ENCODE measurements at regions not wholly inside any gene's neighbourhood (a gene's known extent, or its start where the extent isn't known, plus 50 kb on each side); places are given as distances from the start of the nearest gene placed in this dataset.

- intact Hi-C loops (cut with DNase I) = no loop called here
- Histone ChIP-seq H3K36me3 (no peaks in the 10 kb centered on the region), H3K27me3 (peaks cover 0 to 10% (median 0%) of the 10 kb centered on the region in 3 donors), H3K4me3 (no peak overlapping the region), H3K27ac (no peak overlapping the region), H3K9me3 (peaks cover 0 to 2% (median 0%) of the 10 kb centered on the region in 4 donors), H3K4me1 (no peaks in the 10 kb centered on the region)
- TF ChIP-seq POLR2AphosphoS5 (IDR thresholded peaks at IDR 0.05) = no peak
- TF ChIP-seq POLR2A (IDR thresholded peaks at IDR 0.05) = no peak
- no peak for TF ChIP-seq CTCF (IDR thresholded peaks at IDR 0.05)
- no peak for TF ChIP-seq EP300 (IDR thresholded peaks at IDR 0.05)
- 23 to 67% methylated on average over 4 of the region's 4 CpGs for WGBS, 2 donors
- DNase-seq = no peak
Observed at GRCh38 chr3:127520993-127521392, 69.5 kb downstream of the TPRA1 start.

- H3K27me3 ChIP-seq = no peaks in the 10 kb centered on the region
- H3K4me1 ChIP-seq = no peaks in the 10 kb centered on the region
- TF ChIP-seq EP300 (IDR thresholded peaks at IDR 0.05) = no peak
- no peak for TF ChIP-seq CTCF (IDR thresholded peaks at IDR 0.05)
- no peak for TF ChIP-seq POLR2A (IDR thresholded peaks at IDR 0.05)
- no peak for TF ChIP-seq POLR2AphosphoS5 (IDR thresholded peaks at IDR 0.05)
- WGBS, 2 donors = 87 to 95% methylated on average over 4 of the region's 4 CpGs
- no peak for DNase-seq
- intact Hi-C loops (cut with DNase I) = no loop called here
- no peak overlapping the region for H3K27ac ChIP-seq
- no peak overlapping the region for H3K4me3 ChIP-seq
- H3K9me3 ChIP-seq = peaks cover 0 to 2% (median 0%) of the 10 kb centered on the region in 4 donors
- no peaks in the 10 kb centered on the region for H3K36me3 ChIP-seq
Observed at GRCh38 chr3:127518456-127519081, 72.0 kb downstream of the TPRA1 start.

- H3K4me3 ChIP-seq = no peak overlapping the region
- TF ChIP-seq CTCF (IDR thresholded peaks at IDR 0.05) (no peak), POLR2A (IDR thresholded peaks at IDR 0.05) (no peak), EP300 (IDR thresholded peaks at IDR 0.05) (no peak), POLR2AphosphoS5 (IDR thresholded peaks at IDR 0.05) (no peak)
- no peaks in the 10 kb centered on the region for H3K36me3 ChIP-seq
- no peaks in the 10 kb centered on the region for H3K27me3 ChIP-seq
- H3K9me3 ChIP-seq = no peaks in the 10 kb centered on the region
- WGBS, 2 donors = 42 to 48% methylated on average over 3 of the region's 3 CpGs
- DNase-seq = no peak
- intact Hi-C loops (cut with DNase I) = no loop called here
- no peaks in the 10 kb centered on the region for H3K4me1 ChIP-seq
- H3K27ac ChIP-seq = no peak overlapping the region
Observed at GRCh38 chr3:127512256-127512655, 78.3 kb downstream of the TPRA1 start.

GRCh38 chr3:127501177-127501576 is 89.4 kb downstream of the TPRA1 start:
- no peak for DNase-seq
- TF ChIP-seq CTCF (IDR thresholded peaks at IDR 0.05) = no peak
- TF ChIP-seq POLR2AphosphoS5 (IDR thresholded peaks at IDR 0.05) = no peak
- no peak for TF ChIP-seq POLR2A (IDR thresholded peaks at IDR 0.05)
- no peak for TF ChIP-seq EP300 (IDR thresholded peaks at IDR 0.05)
- Histone ChIP-seq H3K9me3 (peaks cover 0 to 15% (median 1%) of the 10 kb centered on the region in 4 donors), H3K27ac (no peak overlapping the region), H3K27me3 (no peaks in the 10 kb centered on the region), H3K4me3 (no peak overlapping the region), H3K36me3 (no peaks in the 10 kb centered on the region), H3K4me1 (no peaks in the 10 kb centered on the region)
- intact Hi-C loops (cut with DNase I) = no loop called here
- 88 to 94% methylated on average over 1 of the region's 1 CpG for WGBS, 2 donors

GRCh38 chr3:127497676-127498075 is 92.9 kb downstream of the TPRA1 start:
- TF ChIP-seq CTCF (IDR thresholded peaks at IDR 0.05) (no peak), EP300 (IDR thresholded peaks at IDR 0.05) (no peak), POLR2AphosphoS5 (IDR thresholded peaks at IDR 0.05) (no peak), POLR2A (IDR thresholded peaks at IDR 0.05) (no peak)
- Histone ChIP-seq H3K4me1 (no peaks in the 10 kb centered on the region), H3K9me3 (peaks cover 0 to 9% (median 1%) of the 10 kb centered on the region in 4 donors), H3K27me3 (no peaks in the 10 kb centered on the region), H3K27ac (no peak overlapping the region), H3K36me3 (no peaks in the 10 kb centered on the region), H3K4me3 (no peak overlapping the region)
- intact Hi-C loops (cut with DNase I) = no loop called here
- no peak for DNase-seq
- 71 to 90% methylated on average over 2 of the region's 2 CpGs for WGBS, 2 donors

Measured in sigmoid colon (tissue), 6 donors.